K562 (cell line): ENCODE measurements at regions not wholly inside any gene's neighbourhood (a gene's known extent, or its start where the extent isn't known, plus 50 kb on each side); places are given as distances from the start of the nearest gene placed in this dataset.

Experiments used
- ATAC-seq: fragments of 200-7000 bp; cut with Tn5 transposase; 3 replicates; pipeline ENCODE4 v1.9.1; 2020; ENCODE audit warnings: moderate library complexity
- BruUV-seq: library from RNA; stranded (reverse); fragments of 400-500 nt; replicated peaks from 2 replicates; lab custom pipeline; 2021; lab: Mats Ljungman, UMichigan
- CTCF ChIA-PET: fragments of 300-600 bp; formaldehyde crosslinking; extraction: SDS; loops from one replicate; lab custom pipeline; 2021; ENCODE audit warnings: low intra/inter-chr PET ratio; lab: Yijun Ruan, JAX
- POLR2A ChIA-PET: fragments of 300-600, 350-650 bp; sonication (Branson Sonifier 250); formaldehyde crosslinking; extraction: SDS; loops from one replicate; lab custom pipeline; 2021; ENCODE audit warnings: antibody characterized with exemption, inconsistent platforms; lab: Yijun Ruan, JAX
- DNase-seq, 4 experiments: peaks; one replicate each; pipeline versions ENCODE4 v3.0.0 to v3.0.0-alpha.2; 2011 to 2018; ENCODE audit warnings: low spot score in 3 of 4, mixed read lengths in 3 of 4; ENCODE audit errors: extremely low read depth in 1 of 4
- FAIRE-seq: peaks from 2 replicates; lab custom pipeline; 2011; peaks lifted over from hg19 to GRCh38; lab: Jason Lieb, UNC
- H2AFZ ChIP-seq: 2 replicates; pipeline ENCODE4 v1.6.0; 2011; ENCODE audit warnings: low read depth, low read length, control low read depth, inconsistent platforms
- H3K27ac ChIP-seq: fragments of 200-600 bp; 3 replicates; pipeline ENCODE4 v1.8.0; 2011; ENCODE audit warnings: low read depth, mild to moderate bottlenecking, control low read depth, inconsistent platforms, low read length, moderate library complexity, mixed read lengths; ENCODE audit errors: extremely low read depth
- H3K27me3 ChIP-seq, 2 experiments: fragments of 300-600 bp in 1 of 2; 2 replicates in 1 of 2; 3 replicates in 1 of 2; pipeline versions ENCODE4 v1.6.0 to v1.8.0; 2011; ENCODE audit warnings: inconsistent platforms in 2 of 2, low read length in 2 of 2, mild to moderate bottlenecking in 1 of 2, mixed read lengths in 1 of 2, moderate library complexity in 1 of 2; ENCODE audit not compliant: control insufficient read depth in 2 of 2, insufficient read depth in 2 of 2
- H3K36me3 ChIP-seq: fragments of 300-600 bp; 3 replicates; pipeline ENCODE4 v1.8.0; 2011; ENCODE audit warnings: mild to moderate bottlenecking, low read length, inconsistent platforms; ENCODE audit not compliant: control insufficient read depth, insufficient read depth
- H3K4me1 ChIP-seq, 2 experiments: fragments of 200-600 bp in 1 of 2; replicated peaks in 1 of 2; 2 replicates in 1 of 2; 3 replicates in 1 of 2; pipeline versions ENCODE4 v1.5.1 to v1.8.0; 2011; ENCODE audit warnings: inconsistent platforms in 2 of 2, low read length in 2 of 2, mild to moderate bottlenecking in 1 of 2, mixed read lengths in 1 of 2, moderate library complexity in 1 of 2; ENCODE audit not compliant: control insufficient read depth in 2 of 2, insufficient read depth in 2 of 2
- H3K4me2 ChIP-seq: 2 replicates; pipeline ENCODE4 v1.6.1; 2011; ENCODE audit warnings: low read length, control low read depth, inconsistent platforms, mixed read lengths; ENCODE audit not compliant: insufficient read depth
- H3K4me3 ChIP-seq: fragments of 200-600 bp; sonication (generic), shearing (Covaris generic); 2 replicates; pipeline ENCODE4 v1.5.1; 2016; ENCODE audit warnings: control low read depth, inconsistent platforms
- H3K79me2 ChIP-seq: fragments of 200-600 bp; 3 replicates; pipeline ENCODE4 v1.8.0; 2011; ENCODE audit warnings: low read length, inconsistent platforms; ENCODE audit not compliant: control insufficient read depth, insufficient read depth
- H3K9ac ChIP-seq, 2 experiments: 2 replicates each; pipeline versions ENCODE4 v1.6.0 to v1.6.1; 2011; ENCODE audit warnings: low read depth in 2 of 2, low read length in 2 of 2, control low read depth in 1 of 2, inconsistent platforms in 1 of 2, mild to moderate bottlenecking in 1 of 2, mixed read lengths in 1 of 2; ENCODE audit not compliant: insufficient read depth in 1 of 2
- H3K9me1 ChIP-seq: one replicate; pipeline ENCODE4 v1.6.0; 2011; ENCODE audit warnings: inconsistent platforms, mild to moderate bottlenecking, low read length, moderate library complexity; ENCODE audit not compliant: control insufficient read depth, insufficient read depth
- H3K9me3 ChIP-seq: replicated peaks from 2 replicates; pipeline ENCODE4 v1.5.1; 2011; ENCODE audit warnings: low read depth, low read length, inconsistent platforms; ENCODE audit not compliant: control insufficient read depth, insufficient read depth
- H4K20me1 ChIP-seq: replicated peaks from 2 replicates; pipeline ENCODE4 v1.6.1; 2011; ENCODE audit warnings: low read length, inconsistent platforms, mixed read lengths; ENCODE audit not compliant: control insufficient read depth, insufficient read depth
- ASH1L ChIP-seq: fragments of 450-650 bp; IDR thresholded peaks from 2 replicates; pipeline ENCODE4 v1.6.1; 2018; ENCODE audit warnings: borderline replicate concordance, mild to moderate bottlenecking, low read depth; ENCODE audit not compliant: partially characterized antibody
- CC2D1A ChIP-seq: fragments of 450-650 bp; IDR thresholded peaks from 2 replicates; pipeline ENCODE4 v1.6.1; 2017; ENCODE audit warnings: mild to moderate bottlenecking
- GATA2 ChIP-seq: sonication (generic); formaldehyde crosslinking; IDR thresholded peaks from 2 replicates; pipeline ENCODE4 v1.4.0; 2020; ENCODE audit warnings: mild to moderate bottlenecking, missing genetic modification reagents
- MCM2 ChIP-seq: fragments of 450-650 bp; IDR thresholded peaks from 2 replicates; pipeline ENCODE4 v1.6.1; 2017; ENCODE audit warnings: low read depth, mild to moderate bottlenecking
- NR3C1 ChIP-seq: sonication (generic); formaldehyde crosslinking; IDR thresholded peaks from 2 replicates; pipeline ENCODE4 v1.8.1; 2022; ENCODE audit warnings: missing genetic modification reagents
- ZNF282 ChIP-seq: sonication (generic); formaldehyde crosslinking; IDR thresholded peaks from 2 replicates; pipeline ENCODE4 v1.8.1; 2023; ENCODE audit warnings: missing genetic modification reagents
- ZNF830 ChIP-seq: fragments of 250-450 bp; sonication (Bioruptor Pico); IDR thresholded peaks from 2 replicates; pipeline ENCODE4 v1.5.0; 2021; ENCODE audit warnings: mild to moderate bottlenecking
- WGBS: fragments of 100-300 bp; shearing (Covaris generic); methylation state at CpG from one replicate; pipeline ENCODE4 v1.1.6; 2016; ENCODE audit warnings: low coverage, mixed read lengths; ENCODE audit not compliant: insufficient coverage; ENCODE audit errors: missing lambda C conversion rate; 5-methylcytosine and 5-hydroxymethylcytosine counted together
- in situ Hi-C: fragments of 300-500 bp; cut with MboI; formaldehyde crosslinking; loops from 4 replicates; pipeline ENCODE4 v1.15.0; 2018; ENCODE audit warnings: inconsistent platforms, mixed read lengths
- intact Hi-C: fragments of 100-400 bp; cut with micrococcal nuclease; formaldehyde crosslinking; loops from 2 replicates; pipeline ENCODE4 v1.14.2; 2022
- TF ChIP-seq, protein P1 (sequence below): fragments of 450-650 bp; conservative IDR thresholded peaks from 2 replicates; pipeline ENCODE4 v1.6.1; 2016; ENCODE audit warnings: missing genetic modification characterization, low read depth, mild to moderate bottlenecking, missing compliant biosample characterization, moderate library complexity

DNA sequence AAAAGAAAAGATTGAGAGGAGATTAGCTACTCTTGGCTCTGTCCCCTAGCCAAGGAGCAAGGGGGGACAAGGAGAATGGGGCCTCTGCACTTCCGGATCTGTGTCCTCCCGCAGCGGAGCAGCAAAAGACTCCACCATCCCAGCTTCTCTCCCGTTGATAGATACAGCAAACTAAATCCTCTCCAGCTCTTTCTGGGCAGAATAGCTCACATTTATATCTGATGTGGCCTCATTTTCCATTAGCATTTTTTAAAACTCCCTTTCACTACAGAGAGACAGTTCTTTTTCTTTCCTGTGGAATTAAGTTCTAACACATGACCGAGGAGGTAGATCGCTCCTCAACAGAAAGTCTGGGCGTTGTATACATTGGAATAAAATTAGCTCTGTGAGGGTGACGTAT, 260.9 kb upstream of the SOX4 start:
- BruUV-seq: no TSS peak
- no peaks in the 10 kb centered on the region for H3K9me1 ChIP-seq
- H3K4me2 ChIP-seq: no peak overlapping the region
- no peaks in the 10 kb centered on the region for H3K79me2 ChIP-seq
- peaks cover 18 to 29% of the 10 kb centered on the region in 2 experiments; a peak in 4 of 5 replicates for H3K27me3 ChIP-seq
- H3K36me3 ChIP-seq: no peaks in the 10 kb centered on the region
- H3K4me3 ChIP-seq: no peak overlapping the region
- no peaks in the 10 kb centered on the region for H4K20me1 ChIP-seq
- no peak for FAIRE-seq
- H2AFZ ChIP-seq: peak overlapping the region; percentile 24; the same call in 1 of the 2 replicates
- in situ Hi-C loops: no loop called here
- no peak overlapping the region for H3K27ac ChIP-seq
- CTCF ChIA-PET: no interaction called here
- POLR2A ChIA-PET: interaction anchor here (2.0 kb wide), 1 partner anchor 10 kb away, joined by 6 read pairs; no protein-coding TSS in a partner anchor
- ATAC-seq: no peak
- DNase-seq: no peak
- WGBS: 3% methylated on average over 8 of the region's 8 CpGs
- no peak overlapping the region for H3K9ac ChIP-seq
- no peak for TF ChIP-seq CC2D1A
- TF ChIP-seq, protein P1, sequence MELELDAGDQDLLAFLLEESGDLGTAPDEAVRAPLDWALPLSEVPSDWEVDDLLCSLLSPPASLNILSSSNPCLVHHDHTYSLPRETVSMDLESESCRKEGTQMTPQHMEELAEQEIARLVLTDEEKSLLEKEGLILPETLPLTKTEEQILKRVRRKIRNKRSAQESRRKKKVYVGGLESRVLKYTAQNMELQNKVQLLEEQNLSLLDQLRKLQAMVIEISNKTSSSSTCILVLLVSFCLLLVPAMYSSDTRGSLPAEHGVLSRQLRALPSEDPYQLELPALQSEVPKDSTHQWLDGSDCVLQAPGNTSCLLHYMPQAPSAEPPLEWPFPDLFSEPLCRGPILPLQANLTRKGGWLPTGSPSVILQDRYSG (tag): no peak
- TF ChIP-seq GATA2: no peak
- TF ChIP-seq ZNF830 (CRISPR knock-in tag): no peak
- no peak for TF ChIP-seq NR3C1
- no peak for TF ChIP-seq ASH1L
- no peak for TF ChIP-seq MCM2
- no peak for TF ChIP-seq ZNF282
- TF ChIP-seq, all 486 proteins: peak for 0
- intact Hi-C loops: no loop called here
- Histone ChIP-seq H3K9me3 (no peaks in the 10 kb centered on the region), H3K4me1 (no peaks in the 10 kb centered on the region)
